ENCODE measurements at regions not wholly inside any gene's neighbourhood (a gene's known extent, or its start where the extent isn't known, plus 50 kb on each side); places are given as distances from the start of the nearest gene placed in this dataset.

DNA sequence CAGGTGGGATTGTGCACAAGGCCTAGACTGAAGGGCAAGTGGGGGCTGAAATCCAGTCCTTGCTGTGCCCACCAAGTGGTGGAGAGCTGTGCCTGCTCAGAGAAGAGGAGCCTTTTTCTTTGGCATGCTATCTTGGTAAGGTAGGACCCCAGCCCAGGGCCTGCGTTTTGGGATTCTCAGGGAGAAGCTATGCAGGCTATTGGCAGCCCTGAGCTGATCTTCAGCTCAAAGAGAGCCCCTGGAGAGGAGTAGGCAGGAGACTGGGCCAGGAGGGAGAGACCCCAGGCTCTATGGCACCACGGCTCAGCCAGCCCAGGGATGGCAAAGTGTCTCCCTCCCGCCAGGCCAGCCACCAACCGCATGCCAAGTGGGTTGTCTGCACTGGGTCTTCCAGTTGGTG, 119.2 kb upstream of the PCBD1 start:
- TF ChIP-seq, protein P1, sequence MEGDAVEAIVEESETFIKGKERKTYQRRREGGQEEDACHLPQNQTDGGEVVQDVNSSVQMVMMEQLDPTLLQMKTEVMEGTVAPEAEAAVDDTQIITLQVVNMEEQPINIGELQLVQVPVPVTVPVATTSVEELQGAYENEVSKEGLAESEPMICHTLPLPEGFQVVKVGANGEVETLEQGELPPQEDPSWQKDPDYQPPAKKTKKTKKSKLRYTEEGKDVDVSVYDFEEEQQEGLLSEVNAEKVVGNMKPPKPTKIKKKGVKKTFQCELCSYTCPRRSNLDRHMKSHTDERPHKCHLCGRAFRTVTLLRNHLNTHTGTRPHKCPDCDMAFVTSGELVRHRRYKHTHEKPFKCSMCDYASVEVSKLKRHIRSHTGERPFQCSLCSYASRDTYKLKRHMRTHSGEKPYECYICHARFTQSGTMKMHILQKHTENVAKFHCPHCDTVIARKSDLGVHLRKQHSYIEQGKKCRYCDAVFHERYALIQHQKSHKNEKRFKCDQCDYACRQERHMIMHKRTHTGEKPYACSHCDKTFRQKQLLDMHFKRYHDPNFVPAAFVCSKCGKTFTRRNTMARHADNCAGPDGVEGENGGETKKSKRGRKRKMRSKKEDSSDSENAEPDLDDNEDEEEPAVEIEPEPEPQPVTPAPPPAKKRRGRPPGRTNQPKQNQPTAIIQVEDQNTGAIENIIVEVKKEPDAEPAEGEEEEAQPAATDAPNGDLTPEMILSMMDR (IDR thresholded peaks at IDR 0.05) = no peak
- no peak for TF ChIP-seq POLR2A (IDR thresholded peaks at IDR 0.05)

All from right lobe of liver (tissue), 4 donors.